Cardiac fibroblast (primary cell): ENCODE measurements at regions not wholly inside any gene's neighbourhood (a gene's known extent, or its start where the extent isn't known, plus 50 kb on each side); places are given as distances from the start of the nearest gene placed in this dataset.

Source experiments
- DNase-seq, 2 donors: peaks; one replicate each; pipeline versions ENCODE4 v3.0.0 to v3.0.0-alpha.2; 2010; ENCODE audit warnings: low read depth in 2 of 2
- H3K4me3 ChIP-seq, 2 donors: replicated peaks in 1 of 2; 1 replicate in 1 of 2; 2 replicates in 1 of 2; pipeline ENCODE4 v1.5.1; 2011; ENCODE audit warnings: low read depth in 2 of 2, low read length in 2 of 2, mild to moderate bottlenecking in 2 of 2, moderate library complexity in 1 of 2
- CTCF ChIP-seq: IDR thresholded peaks from one replicate; pipeline ENCODE4 v1.5.1; 2011; ENCODE audit warnings: low read depth, mild to moderate bottlenecking, low read length, inconsistent platforms

- no peak for DNase-seq
- H3K4me3 ChIP-seq = no peak overlapping the region
- no peak for TF ChIP-seq CTCF
Observed at GRCh38 chr4:96134806-96135205, 294.9 kb downstream of the PDHA2 start.

GRCh38 chr4:96136056-96136455 is 296.2 kb downstream of the PDHA2 start:
- no peak for TF ChIP-seq CTCF
- DNase-seq = peak in 1 of 2 donors; percentile 9
- H3K4me3 ChIP-seq = no peak overlapping the region

- DNase-seq = no peak
- TF ChIP-seq CTCF = no peak
- no peak overlapping the region for H3K4me3 ChIP-seq
Observed at GRCh38 chr4:96139251-96139929, 299.5 kb downstream of the PDHA2 start.

GRCh38 chr4:96145601-96146000 is 305.7 kb downstream of the PDHA2 start:
- peak in 1 of 2 donors; percentile 76 for DNase-seq
- H3K4me3 ChIP-seq = no peak overlapping the region
- no peak for TF ChIP-seq CTCF

- DNase-seq = no peak
Observed at GRCh38 chr4:96146686-96147085, 306.8 kb downstream of the PDHA2 start.

GRCh38 chr4:96149894-96150293 is 310.0 kb downstream of the PDHA2 start:
- peak; percentile 47 to 54 for DNase-seq
- no peak for TF ChIP-seq CTCF
- no peak overlapping the region for H3K4me3 ChIP-seq

More at GRCh38 chr4:96146686-96147085, 306.8 kb downstream of the PDHA2 start:
- no peak for TF ChIP-seq CTCF
- H3K4me3 ChIP-seq = no peak overlapping the region

- peak in 1 of 2 donors; percentile 71 for DNase-seq
Observed at GRCh38 chr4:96150466-96150865, 310.6 kb downstream of the PDHA2 start.

More at GRCh38 chr4:96150466-96150865, 310.6 kb downstream of the PDHA2 start:
- H3K4me3 ChIP-seq = no peak overlapping the region
- no peak for TF ChIP-seq CTCF
